ENCODE measurements at regions not wholly inside any gene's neighbourhood (a gene's known extent, or its start where the extent isn't known, plus 50 kb on each side); places are given as distances from the start of the nearest gene placed in this dataset.

DNA sequence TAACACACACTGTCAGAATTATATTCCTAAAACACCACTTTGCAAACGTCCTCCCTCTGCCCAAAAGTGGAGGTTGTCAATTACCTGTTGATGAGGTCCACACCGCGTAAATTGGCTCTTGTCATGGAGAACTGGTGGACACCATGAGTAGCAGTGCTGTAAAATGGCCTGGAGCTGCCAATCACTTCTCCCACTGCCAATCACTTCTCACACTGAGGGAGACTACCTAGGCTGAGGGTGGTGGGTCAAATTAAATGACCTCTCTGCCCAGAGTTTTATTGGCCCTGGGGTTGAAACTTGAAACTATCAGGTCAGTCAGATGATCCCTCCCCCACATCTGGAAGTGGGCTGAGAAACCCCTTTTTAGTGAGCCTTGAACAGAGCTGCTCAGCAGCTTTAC lies 89.6 kb downstream of the SOWAHC start:
- ATAC-seq (ENCODE audit: insufficient read depth, low FRiP score) (no peak), DNase-seq (no peak)
- Histone ChIP-seq H3K9ac (ENCODE audit: insufficient read depth in 1 of 2, low read length in 2 of 2) (peak overlapping the region in 1 of 2 donors; percentile 4), H3K9me3 (ENCODE audit: control insufficient read depth in 4 of 4, insufficient read depth in 3 of 4, low read length in 3 of 4) (peaks cover 0 to 3% (median 0%) of the 10 kb centered on the region in 4 donors), H3K4me3 (no peak overlapping the region), H3K27me3 (ENCODE audit: control insufficient read depth in 3 of 3, insufficient read depth in 3 of 3, low read length in 2 of 3) (no peaks in the 10 kb centered on the region), H3K27ac (ENCODE audit: low read depth in 1 of 2, low read length in 1 of 2) (no peak overlapping the region), H3K4me1 (ENCODE audit: control insufficient read depth in 5 of 5, insufficient read depth in 5 of 5, low read length in 5 of 5) (peaks cover 0 to 44% (median 9%) of the 10 kb centered on the region in 5 donors), H3K36me3 (ENCODE audit: control insufficient read depth in 4 of 4, insufficient read depth in 4 of 4, low read length in 4 of 4) (no peaks in the 10 kb centered on the region)
- TF ChIP-seq, protein P1, sequence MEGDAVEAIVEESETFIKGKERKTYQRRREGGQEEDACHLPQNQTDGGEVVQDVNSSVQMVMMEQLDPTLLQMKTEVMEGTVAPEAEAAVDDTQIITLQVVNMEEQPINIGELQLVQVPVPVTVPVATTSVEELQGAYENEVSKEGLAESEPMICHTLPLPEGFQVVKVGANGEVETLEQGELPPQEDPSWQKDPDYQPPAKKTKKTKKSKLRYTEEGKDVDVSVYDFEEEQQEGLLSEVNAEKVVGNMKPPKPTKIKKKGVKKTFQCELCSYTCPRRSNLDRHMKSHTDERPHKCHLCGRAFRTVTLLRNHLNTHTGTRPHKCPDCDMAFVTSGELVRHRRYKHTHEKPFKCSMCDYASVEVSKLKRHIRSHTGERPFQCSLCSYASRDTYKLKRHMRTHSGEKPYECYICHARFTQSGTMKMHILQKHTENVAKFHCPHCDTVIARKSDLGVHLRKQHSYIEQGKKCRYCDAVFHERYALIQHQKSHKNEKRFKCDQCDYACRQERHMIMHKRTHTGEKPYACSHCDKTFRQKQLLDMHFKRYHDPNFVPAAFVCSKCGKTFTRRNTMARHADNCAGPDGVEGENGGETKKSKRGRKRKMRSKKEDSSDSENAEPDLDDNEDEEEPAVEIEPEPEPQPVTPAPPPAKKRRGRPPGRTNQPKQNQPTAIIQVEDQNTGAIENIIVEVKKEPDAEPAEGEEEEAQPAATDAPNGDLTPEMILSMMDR (IDR thresholded peaks at IDR 0.05; ENCODE audit: control extremely low read depth, extremely low read depth) = no peak
- WGBS, 2 donors = 86 to 90% methylated on average over 3 of the region's 3 CpGs

DNA sequence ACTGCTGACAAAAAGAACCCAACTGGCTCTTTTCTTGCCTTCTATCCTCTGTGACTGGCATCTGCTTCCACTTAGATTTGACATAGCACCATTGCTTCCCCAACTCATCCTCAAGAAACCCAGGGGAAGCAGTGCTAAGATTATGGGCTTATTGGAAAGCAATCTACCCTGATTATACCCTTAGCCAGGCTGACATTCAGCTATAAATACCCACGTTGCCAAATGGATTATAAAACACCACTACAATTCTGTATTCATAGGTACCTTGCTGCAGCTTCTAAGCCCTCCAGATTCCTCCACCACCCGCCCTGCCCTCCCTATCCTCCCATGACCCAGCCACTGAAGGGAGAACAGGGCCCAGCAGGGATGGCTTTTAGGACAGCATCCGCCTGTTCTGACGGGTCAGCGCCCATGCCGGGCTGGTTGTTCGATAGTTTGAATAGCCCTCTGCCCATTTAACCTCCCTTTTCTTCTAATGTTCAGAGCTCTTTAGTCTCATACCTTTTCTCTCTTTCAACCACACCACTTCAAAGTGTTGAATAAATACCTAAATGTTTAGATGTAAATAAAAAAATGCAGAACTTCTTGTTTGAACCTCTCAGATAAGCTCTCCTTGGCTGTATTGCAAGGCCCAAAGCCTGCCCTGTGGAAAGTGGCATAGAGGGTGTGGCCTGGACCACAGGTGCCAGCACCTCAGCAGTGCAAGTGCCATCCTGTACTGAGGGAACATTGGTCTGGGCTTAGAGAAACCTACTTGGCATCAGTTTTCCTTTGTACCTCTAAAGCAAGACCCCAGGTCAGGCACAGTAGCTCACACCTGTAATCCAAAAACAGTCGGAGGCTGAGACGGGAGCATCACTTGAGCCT lies 86.6 kb upstream of the RGPD5 start:
- Histone ChIP-seq H3K9ac (ENCODE audit: insufficient read depth in 1 of 2, low read length in 2 of 2) (no peak overlapping the region), H3K9me3 (ENCODE audit: control insufficient read depth in 4 of 4, insufficient read depth in 3 of 4, low read length in 3 of 4) (peaks cover 0 to 3% (median 0%) of the 10 kb centered on the region in 4 donors), H3K27ac (ENCODE audit: low read depth in 1 of 2, low read length in 1 of 2) (no peak overlapping the region), H3K36me3 (ENCODE audit: control insufficient read depth in 4 of 4, insufficient read depth in 4 of 4, low read length in 4 of 4) (no peaks in the 10 kb centered on the region), H3K4me3 (no peak overlapping the region), H3K4me1 (ENCODE audit: control insufficient read depth in 5 of 5, insufficient read depth in 5 of 5, low read length in 5 of 5) (peaks cover 0 to 11% (median 5%) of the 10 kb centered on the region in 5 donors), H3K27me3 (ENCODE audit: control insufficient read depth in 3 of 3, insufficient read depth in 3 of 3, low read length in 2 of 3) (no peaks in the 10 kb centered on the region)
- ATAC-seq (ENCODE audit: insufficient read depth, low FRiP score) (no peak), DNase-seq (no peak)
- TF ChIP-seq, protein P1 (IDR thresholded peaks at IDR 0.05; ENCODE audit: control extremely low read depth, extremely low read depth) = no peak
- WGBS, 2 donors = 81 to 92% methylated on average over 9 of the region's 9 CpGs

DNA sequence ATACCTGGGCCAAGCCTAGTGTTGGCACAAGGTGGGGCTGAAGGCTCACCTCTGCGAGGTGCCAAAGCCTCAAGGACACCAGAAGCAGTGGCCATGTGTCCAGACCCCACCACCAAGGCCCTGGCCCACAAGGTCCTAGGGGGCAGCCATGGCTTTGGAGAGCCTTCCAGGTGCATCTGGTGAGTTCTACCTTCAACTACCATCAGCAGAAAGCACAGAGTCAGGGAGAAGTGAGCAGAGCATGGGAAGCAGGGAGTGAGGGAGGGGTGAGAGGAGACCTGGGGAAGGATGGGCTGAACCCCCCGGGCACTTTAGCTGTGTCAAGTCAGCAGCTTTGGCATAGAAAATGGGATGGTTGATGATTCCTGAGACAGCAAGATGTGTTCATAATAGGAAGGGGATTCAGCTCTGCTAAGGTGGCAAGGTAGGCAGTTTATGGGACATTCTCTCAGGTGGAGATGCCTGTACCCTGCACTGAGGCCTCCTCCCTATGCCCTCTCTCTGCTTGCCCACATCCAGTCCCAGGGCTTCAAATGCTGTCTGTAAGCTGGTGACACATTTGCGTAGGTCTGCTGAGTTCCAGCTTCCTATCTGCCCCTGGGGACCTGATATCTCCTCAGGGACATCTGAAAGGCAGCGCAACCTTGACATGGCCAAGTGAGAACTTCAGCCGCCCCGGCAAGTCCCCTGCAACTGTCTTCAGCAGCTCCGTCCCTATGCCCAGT lies 83.4 kb upstream of the RGPD5 start:
- Histone ChIP-seq H3K4me3 (no peak overlapping the region), H3K27me3 (ENCODE audit: control insufficient read depth in 3 of 3, insufficient read depth in 3 of 3, low read length in 2 of 3) (no peaks in the 10 kb centered on the region), H3K9me3 (ENCODE audit: control insufficient read depth in 4 of 4, insufficient read depth in 3 of 4, low read length in 3 of 4) (peaks cover 0 to 3% (median 0%) of the 10 kb centered on the region in 4 donors), H3K36me3 (ENCODE audit: control insufficient read depth in 4 of 4, insufficient read depth in 4 of 4, low read length in 4 of 4) (no peaks in the 10 kb centered on the region), H3K4me1 (ENCODE audit: control insufficient read depth in 5 of 5, insufficient read depth in 5 of 5, low read length in 5 of 5) (peaks cover 0 to 11% (median 0%) of the 10 kb centered on the region in 5 donors), H3K27ac (ENCODE audit: low read depth in 1 of 2, low read length in 1 of 2) (no peak overlapping the region), H3K9ac (ENCODE audit: insufficient read depth in 1 of 2, low read length in 2 of 2) (no peak overlapping the region)
- TF ChIP-seq, protein P1 (IDR thresholded peaks at IDR 0.05; ENCODE audit: control extremely low read depth, extremely low read depth) = no peak
- no peak for DNase-seq
- WGBS, 2 donors = 92 to 94% methylated on average over 7 of the region's 7 CpGs
- ATAC-seq (ENCODE audit: insufficient read depth, low FRiP score) = no peak

Measured in lung (tissue), 11 donors.